GM12891 (cell line): ENCODE measurements at regions not wholly inside any gene's neighbourhood (a gene's known extent, or its start where the extent isn't known, plus 50 kb on each side); places are given as distances from the start of the nearest gene placed in this dataset.

Experiments used
- POLR2A ChIP-seq: IDR thresholded peaks from 2 replicates; pipeline ENCODE4 v1.6.1; 2011; ENCODE audit warnings: low read depth, low read length, control low read depth
- POLR2AphosphoS5 ChIP-seq: IDR thresholded peaks from 2 replicates; pipeline ENCODE4 v1.6.1; 2011; ENCODE audit warnings: low read depth, low read length, control low read depth
- SPI1 ChIP-seq: IDR thresholded peaks from 2 replicates; pipeline ENCODE4 v1.6.1; 2011; ENCODE audit warnings: low read depth, low read length, control low read depth
- TAF1 ChIP-seq: IDR thresholded peaks from 2 replicates; pipeline ENCODE4 v1.6.1; 2011; ENCODE audit warnings: low read depth, low read length, control low read depth

GRCh38 chr11:134731213-134731961, 319.3 kb upstream of the B3GAT1 start:
- TF ChIP-seq POLR2A (no peak), TAF1 (no peak), POLR2AphosphoS5 (no peak), SPI1 (no peak)
